NCI-H2196 treated with DMSO at 0.1 percent for 48 hours (cell line): ENCODE measurements at regions not wholly inside any gene's neighbourhood (a gene's known extent, or its start where the extent isn't known, plus 50 kb on each side); places are given as distances from the start of the nearest gene placed in this dataset.

Experiments used
- DNase-seq: peaks from one replicate; lab custom pipeline; 2025; ENCODE audit not compliant: unreplicated experiment; lab: John Stamatoyannopoulos, UW

DNA sequence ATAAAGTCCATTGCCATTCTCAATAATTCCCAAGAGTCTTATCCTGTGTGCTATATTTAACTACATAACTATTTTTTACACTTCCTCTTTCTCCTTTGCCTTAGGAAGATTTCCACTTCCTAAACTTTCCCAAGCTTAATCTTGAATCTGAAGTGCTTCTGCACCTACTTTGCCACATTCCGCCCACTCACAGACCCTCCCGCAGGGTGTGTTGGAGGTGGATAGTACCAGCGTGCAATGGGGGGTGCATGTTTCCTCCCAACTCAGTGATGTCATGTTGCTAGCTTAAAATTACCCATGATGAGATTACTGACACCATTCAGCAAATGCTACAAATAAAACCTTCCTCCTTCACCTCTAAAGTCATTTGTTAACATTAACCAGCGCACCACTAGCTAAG, 460.2 kb downstream of the NR2F1-AS1 start:
- no peak for DNase-seq

DNA sequence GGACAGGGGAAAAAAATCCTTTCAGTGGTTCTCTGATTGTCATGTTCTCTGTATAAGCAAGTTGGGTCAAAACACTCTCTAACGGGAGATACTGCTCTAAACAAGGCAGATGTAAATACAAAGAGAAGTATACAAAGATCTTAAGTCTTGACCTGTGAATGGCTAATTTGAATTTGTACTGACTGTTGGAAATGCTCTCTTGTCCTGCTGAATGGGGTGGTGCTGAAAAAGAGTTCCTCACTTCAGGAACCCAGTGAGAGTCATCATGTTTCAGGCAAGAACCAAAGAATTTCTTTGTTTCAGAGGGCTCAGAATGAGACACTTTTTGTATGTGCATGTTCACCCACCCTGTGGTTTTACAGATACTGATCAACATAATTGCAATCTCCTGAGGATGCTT, 461.0 kb downstream of the NR2F1-AS1 start:
- DNase-seq, result no peak

DNA sequence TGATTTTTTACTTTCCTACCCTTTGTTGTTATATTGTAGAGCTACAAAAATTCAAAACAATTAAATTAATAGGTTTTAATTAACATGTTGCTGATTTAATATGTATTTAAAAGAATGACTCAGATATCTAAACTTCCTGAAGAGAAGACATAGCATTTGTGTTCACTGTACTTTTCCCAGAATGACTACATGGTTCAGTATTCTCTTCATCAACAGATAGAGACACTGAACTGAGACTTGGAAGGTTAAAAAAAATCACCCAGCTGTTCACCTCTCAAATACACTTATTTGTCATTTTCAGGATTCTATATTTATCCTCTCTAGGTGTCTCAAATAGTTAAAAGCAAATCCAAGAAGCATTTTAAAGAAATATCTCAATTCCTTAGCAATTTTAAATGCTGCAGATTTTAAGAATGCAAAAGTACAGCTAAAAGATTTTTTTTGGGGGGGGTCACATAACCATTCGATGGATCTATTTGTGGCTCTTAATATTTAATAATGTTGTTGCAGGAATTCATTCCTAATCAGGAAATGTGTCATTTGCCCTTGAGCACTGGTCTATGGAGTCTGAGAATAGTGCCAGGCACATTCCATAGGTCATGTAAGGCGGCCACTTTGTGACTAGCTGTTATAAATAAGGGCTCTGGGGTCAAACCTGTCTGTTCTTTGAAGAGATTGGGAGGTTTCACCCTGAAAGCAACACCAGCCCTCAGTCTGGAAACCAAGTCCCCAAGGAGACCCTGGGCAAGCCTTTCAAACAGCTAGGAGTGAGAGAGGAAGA, 463.1 kb downstream of the NR2F1-AS1 start:
- no peak for DNase-seq

DNA sequence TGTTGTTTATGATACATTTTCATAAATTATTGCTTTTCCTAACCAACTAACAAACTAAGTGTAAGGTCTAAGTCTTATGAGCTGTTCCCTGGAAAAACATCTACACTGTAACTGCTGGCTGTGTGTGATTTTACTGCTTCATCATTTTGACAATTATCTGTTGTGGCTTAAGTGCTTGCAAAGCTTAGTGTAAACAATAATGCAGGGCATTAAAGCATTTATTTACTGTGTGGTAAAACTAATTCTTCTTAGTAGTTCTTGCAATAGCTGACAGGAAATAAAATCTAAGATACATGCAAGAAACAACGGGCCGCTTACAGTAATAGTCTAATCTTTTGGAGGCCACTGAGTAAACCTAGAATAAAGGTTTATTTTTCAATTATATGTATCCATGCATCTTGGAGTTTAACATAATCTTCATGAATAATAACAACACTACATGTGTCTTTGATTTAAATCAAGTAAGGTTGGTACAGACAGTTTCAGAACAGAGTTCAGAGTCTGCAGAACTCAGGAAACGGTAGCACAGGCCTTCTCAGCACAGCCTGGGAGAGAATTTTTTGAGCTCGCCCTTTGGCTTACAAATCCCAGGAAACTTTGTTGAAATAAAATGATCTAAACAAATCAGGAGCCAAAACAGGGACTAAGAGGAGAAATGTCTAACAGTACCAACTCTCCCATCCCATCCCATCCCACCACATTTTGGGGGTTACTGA, 473.1 kb downstream of the NR2F1-AS1 start:
- DNase-seq, result no peak

DNA sequence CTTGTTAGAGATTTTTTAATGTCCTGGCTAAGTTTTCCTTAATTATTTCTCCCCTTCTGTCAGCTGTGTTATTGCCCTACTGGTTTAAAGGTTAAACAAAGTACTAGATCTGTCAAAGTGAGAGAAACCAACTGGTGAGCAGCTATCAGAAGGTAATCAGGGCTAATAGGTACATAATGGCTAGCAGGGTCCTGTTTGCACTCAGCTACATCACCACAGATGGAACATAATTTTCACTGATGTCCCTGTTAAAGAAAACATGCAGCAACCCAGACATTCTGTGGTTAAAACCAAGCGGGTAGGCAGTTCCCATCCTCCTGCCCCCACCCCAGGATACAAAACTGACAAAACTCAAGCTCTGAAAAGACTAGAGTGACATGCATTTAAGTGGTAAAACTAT, 473.9 kb downstream of the NR2F1-AS1 start:
- no peak for DNase-seq

DNA sequence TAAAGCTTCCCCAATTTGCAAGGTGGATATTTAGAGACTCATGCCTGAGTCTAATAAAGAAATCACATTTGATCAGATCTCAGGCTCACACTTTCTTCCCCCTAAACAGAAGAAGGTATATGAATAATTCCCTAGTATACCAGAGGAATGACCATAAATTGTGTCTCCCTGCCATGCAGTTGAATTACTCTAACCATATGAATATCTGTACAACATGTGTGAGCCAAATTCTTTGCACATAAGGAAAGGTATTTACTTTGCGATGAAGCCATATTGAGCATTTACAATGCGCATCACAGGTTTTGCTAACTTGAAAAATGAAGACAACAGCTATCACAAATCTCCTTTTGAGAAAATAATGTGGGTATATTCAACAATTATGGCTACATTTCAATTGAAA, 479.4 kb downstream of the NR2F1-AS1 start:
- no peak for DNase-seq

DNA sequence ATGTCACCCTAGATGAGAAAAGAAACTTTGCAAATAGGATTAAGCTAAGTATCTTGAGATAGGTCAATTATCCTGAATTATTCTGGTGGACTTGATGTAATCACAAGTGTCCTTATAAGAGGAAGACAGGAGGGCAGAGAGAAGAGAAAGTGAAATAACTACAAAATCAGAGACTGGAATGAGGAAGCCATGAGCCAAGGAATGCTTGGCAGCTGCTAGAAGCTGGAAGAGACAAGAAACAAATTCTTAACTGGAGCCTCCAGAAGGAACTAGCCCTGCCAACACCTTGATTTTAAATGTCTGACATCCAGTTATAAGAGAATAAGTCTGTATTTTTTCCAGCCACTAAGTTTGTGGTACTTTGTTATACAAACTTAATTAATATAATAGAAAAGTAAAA, 480.0 kb downstream of the NR2F1-AS1 start:
- no peak for DNase-seq

DNA sequence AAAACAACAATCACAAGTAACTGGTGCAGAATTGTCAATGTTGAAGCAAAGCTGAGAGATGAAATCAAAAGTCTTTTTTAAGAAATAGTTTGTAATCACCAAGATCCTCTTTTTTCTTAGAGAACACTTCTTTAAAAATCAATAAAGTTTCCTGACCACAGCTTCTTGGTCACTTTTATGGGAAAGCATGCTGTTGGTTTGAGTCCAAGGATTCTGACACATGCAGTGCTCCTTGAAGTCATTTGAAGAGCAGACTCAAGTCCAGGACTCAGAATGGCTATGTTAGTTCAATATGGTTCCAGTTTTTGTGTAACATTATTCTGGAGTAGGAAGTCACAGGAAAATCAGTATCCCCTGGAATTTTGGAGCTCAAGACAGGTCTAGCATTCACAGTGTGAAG, 480.6 kb downstream of the NR2F1-AS1 start:
- DNase-seq, result no peak

GRCh38 chr5:93099902-93100347, 481.1 kb downstream of the NR2F1-AS1 start:
- no peak for DNase-seq

DNA sequence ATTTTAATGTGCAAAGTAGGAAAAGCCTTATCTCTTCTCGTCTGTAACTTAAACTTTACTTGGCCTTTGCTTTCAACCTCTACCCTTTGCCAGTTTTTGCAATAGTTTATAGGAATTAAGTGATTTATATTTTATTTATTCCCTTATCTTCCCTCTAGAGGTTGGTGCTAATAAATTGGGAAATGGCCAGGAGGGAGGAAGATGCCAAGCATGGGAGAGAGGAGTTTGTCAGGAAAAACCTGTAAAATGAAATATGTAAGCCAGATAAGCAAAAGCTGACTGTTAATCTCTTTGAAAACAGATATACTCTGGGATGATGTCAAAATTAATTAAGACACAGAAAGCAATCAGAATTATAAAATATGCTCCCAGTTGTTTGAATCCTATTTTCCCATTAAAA, 484.5 kb downstream of the NR2F1-AS1 start:
- no peak for DNase-seq

- DNase-seq, result no peak
These were observed 488.5 kb downstream of the NR2F1-AS1 start for GRCh38 chr5:93092349-93093105.

- DNase-seq, result no peak
These were observed 490.3 kb downstream of the NR2F1-AS1 start for GRCh38 chr5:93090698-93091097.

- no peak for DNase-seq
These were observed 492.2 kb downstream of the NR2F1-AS1 start for GRCh38 chr5:93088592-93089389.

DNA sequence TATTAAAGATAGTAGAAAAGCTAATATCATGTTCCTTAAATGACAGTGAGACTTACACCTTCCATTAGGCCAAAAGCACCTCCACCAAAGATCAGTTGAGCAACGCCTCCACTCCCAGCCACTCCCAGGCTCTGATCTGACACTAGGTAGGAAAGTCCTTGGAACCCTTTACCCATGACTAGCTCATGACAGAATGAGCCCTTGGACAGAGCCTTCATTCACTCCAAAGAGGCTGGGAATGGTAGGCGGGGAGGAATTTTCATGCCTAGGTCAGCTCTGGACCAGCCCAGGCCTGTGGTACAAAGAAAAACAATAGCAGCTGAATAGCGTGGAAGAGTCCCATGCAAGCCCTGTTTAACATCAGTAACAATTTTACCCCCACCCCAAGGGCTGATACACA, 493.7 kb downstream of the NR2F1-AS1 start:
- DNase-seq, result no peak

DNA sequence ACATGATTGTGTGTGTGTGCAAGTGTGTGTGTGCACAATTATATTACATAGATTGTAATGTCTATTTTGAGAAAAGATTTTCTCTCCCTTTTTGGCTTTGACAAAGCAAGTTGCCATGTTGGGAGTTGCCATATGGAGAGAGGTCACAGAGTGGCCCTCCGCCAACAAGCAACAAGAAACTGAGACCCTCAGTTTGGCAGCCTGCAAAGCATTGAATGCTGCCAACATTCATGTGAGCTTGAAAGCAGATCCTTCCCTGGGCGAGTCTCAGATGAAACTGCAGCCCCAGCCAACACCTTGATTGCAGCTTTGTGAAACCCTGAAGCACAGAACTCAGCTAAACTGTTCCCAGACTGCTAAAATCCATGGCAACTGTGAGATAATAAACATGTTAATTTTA, 498.0 kb downstream of the NR2F1-AS1 start:
- no peak for DNase-seq

DNA sequence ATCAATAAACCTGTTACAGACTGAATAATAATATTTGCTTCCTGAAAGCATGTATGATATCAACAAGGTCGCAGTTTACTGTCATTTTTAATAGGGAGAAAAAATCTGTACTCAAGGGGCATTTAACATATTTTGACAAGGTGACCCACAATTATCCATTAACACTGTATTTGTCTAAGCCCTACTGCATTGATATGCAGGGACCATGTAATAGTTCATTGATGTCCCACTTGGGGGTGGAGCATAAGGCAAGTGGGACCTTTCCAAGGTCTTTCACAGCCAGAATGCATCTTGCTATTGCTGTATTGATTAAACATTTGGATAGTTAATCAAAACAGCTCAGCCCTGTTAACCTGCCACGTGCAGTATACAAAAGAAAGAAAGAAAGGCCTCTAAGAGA, 502.0 kb downstream of the NR2F1-AS1 start:
- no peak for DNase-seq

DNA sequence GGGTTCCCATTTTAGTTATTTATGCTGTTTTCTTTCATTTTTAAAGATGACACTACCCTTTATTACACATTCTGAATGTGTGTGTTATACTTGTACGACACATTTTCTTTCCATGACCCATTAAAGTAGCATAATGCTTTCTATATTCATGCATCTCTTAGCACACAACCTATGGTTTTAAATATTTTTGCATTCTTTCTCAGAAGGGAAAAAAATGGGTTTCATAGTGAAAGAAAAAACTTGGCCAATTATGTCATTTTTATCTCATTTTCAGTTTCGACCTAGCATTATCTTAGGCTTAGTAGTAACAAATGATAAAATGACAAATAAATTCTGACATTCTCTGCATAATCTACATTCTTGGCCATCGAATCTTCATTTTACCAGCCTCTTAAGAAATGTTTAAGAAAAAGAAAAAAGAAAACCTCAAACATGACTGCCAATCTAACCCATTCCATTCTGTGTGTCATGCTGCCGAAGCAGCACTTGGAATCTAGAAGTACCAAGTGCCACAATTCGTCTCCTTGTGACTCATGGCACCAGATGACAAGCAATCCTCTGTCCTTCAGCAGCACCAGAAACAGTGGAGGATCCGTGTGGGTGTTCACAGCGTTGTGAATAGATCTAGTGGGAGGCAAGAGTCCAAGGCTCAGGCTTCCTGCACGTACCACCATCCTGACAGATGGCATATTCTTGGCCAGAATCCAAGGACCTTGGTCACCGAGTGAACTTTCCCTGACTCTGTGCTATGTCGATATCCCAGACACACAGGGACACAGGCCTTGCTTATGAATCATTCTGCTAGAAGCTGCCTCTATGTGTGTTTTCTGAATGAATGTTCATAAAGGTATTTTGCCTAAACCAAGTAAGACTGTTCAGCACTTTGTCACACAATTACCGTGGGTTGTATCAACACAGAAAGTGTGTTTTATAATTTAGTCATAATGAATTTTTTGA, 502.7 kb downstream of the NR2F1-AS1 start:
- DNase-seq, result no peak

GRCh38 chr5:93076566-93076965, 504.5 kb downstream of the NR2F1-AS1 start:
- no peak for DNase-seq

GRCh38 chr5:93076096-93076495, 504.9 kb downstream of the NR2F1-AS1 start:
- DNase-seq, result no peak

- DNase-seq, result no peak
These were observed 507.5 kb downstream of the NR2F1-AS1 start for GRCh38 chr5:93073547-93073946.
